GM21576 (cell line): ENCODE measurements at regions not wholly inside any gene's neighbourhood (a gene's known extent, or its start where the extent isn't known, plus 50 kb on each side); places are given as distances from the start of the nearest gene placed in this dataset.

Experiments used
- ATAC-seq: cut with Tn5 transposase; IDR thresholded peaks from one replicate; pipeline ENCODE4 v1.9.1; 2021; ENCODE audit warnings: mild to moderate bottlenecking, moderate library complexity; ENCODE audit not compliant: unreplicated experiment

GRCh38 chr7:46530081-46530750 lies 609.1 kb upstream of the IGFBP3 start:
- no peak for ATAC-seq

GRCh38 chr7:46527360-46527759 lies 606.3 kb upstream of the IGFBP3 start:
- no peak for ATAC-seq

- no peak for ATAC-seq
These were observed 604.8 kb upstream of the IGFBP3 start for GRCh38 chr7:46525876-46526275.

GRCh38 chr7:46524350-46524749 lies 603.3 kb upstream of the IGFBP3 start:
- ATAC-seq, result no peak

- ATAC-seq, result no peak
These were observed 601.4 kb upstream of the IGFBP3 start for GRCh38 chr7:46522354-46522906.

- ATAC-seq, result no peak
These were observed 597.6 kb upstream of the IGFBP3 start for GRCh38 chr7:46518713-46519112.

- ATAC-seq, result no peak
These were observed 594.9 kb upstream of the IGFBP3 start for GRCh38 chr7:46515844-46516590.

- no peak for ATAC-seq
These were observed 592.4 kb upstream of the IGFBP3 start for GRCh38 chr7:46513447-46513848.

- ATAC-seq, result no peak
These were observed 591.9 kb upstream of the IGFBP3 start for GRCh38 chr7:46512891-46513413.

GRCh38 chr7:46511442-46512215 lies 590.6 kb upstream of the IGFBP3 start:
- no peak for ATAC-seq

GRCh38 chr7:46508583-46508982 lies 587.5 kb upstream of the IGFBP3 start:
- ATAC-seq, result no peak

- ATAC-seq, result no peak
These were observed 586.5 kb upstream of the IGFBP3 start for GRCh38 chr7:46507560-46507959.

GRCh38 chr7:46494441-46494840 lies 573.4 kb upstream of the IGFBP3 start:
- ATAC-seq, result no peak

GRCh38 chr7:46494028-46494427 lies 573.0 kb upstream of the IGFBP3 start:
- no peak for ATAC-seq

- no peak for ATAC-seq
These were observed 572.1 kb upstream of the IGFBP3 start for GRCh38 chr7:46493196-46493595.

GRCh38 chr7:46492466-46492865 lies 571.4 kb upstream of the IGFBP3 start:
- no peak for ATAC-seq

GRCh38 chr7:46490406-46490805 lies 569.3 kb upstream of the IGFBP3 start:
- ATAC-seq, result no peak

- no peak for ATAC-seq
These were observed 568.0 kb upstream of the IGFBP3 start for GRCh38 chr7:46489106-46489505.

- ATAC-seq, result no peak
These were observed 567.5 kb upstream of the IGFBP3 start for GRCh38 chr7:46488607-46489006.

- ATAC-seq, result no peak
These were observed 565.5 kb upstream of the IGFBP3 start for GRCh38 chr7:46486256-46487206.
